Cardiac muscle cell (in vitro differentiated cells and primary cell): ENCODE measurements at regions not wholly inside any gene's neighbourhood (a gene's known extent, or its start where the extent isn't known, plus 50 kb on each side); places are given as distances from the start of the nearest gene placed in this dataset.

Experiments
- DNase-seq, 2 donors: peaks; one replicate each; pipeline versions ENCODE4 v3.0.0 to v3.0.0-alpha.2; 2010 to 2017; ENCODE audit warnings: low read depth in 1 of 2, low spot score in 1 of 2
- H3K27ac ChIP-seq: fragments of 200-600 bp; sonication (generic); 2 replicates; pipeline ENCODE4 v1.5.1; 2016
- H3K27me3 ChIP-seq: fragments of 200-600 bp; sonication (generic); 2 replicates; pipeline ENCODE4 v1.6.0; 2016; ENCODE audit warnings: control low read depth
- H3K36me3 ChIP-seq: fragments of 200-600 bp; sonication (generic); 2 replicates; pipeline ENCODE4 v1.5.1; 2016; ENCODE audit warnings: control low read depth
- H3K4me1 ChIP-seq: fragments of 200-600 bp; sonication (generic); 2 replicates; pipeline ENCODE4 v1.8.1; 2017; ENCODE audit warnings: low read depth, mild to moderate bottlenecking, mixed run types
- H3K4me3 ChIP-seq: fragments of 200-600 bp; sonication (generic); 2 replicates; pipeline ENCODE4 v1.5.1; 2016; ENCODE audit warnings: mild to moderate bottlenecking
- H3K9me3 ChIP-seq: fragments of 200-600 bp; sonication (generic); 2 replicates; pipeline ENCODE4 v1.5.1; 2017; ENCODE audit warnings: low read depth, mild to moderate bottlenecking, control low read depth
- CTCF ChIP-seq: IDR thresholded peaks from 2 replicates; pipeline ENCODE4 v1.5.1; 2012; ENCODE audit warnings: low read depth, mild to moderate bottlenecking, low read length

GRCh38 chr14:38125481-38126037, 82.1 kb upstream of the SSTR1 start:
- no peak overlapping the region for H3K4me3 ChIP-seq
- no peak overlapping the region for H3K27ac ChIP-seq
- no peak for TF ChIP-seq CTCF
- DNase-seq, result no peak
- H3K27me3 ChIP-seq, result no peaks in the 10 kb centered on the region
- no peaks in the 10 kb centered on the region for H3K36me3 ChIP-seq
- no peaks in the 10 kb centered on the region for H3K4me1 ChIP-seq
- no peaks in the 10 kb centered on the region for H3K9me3 ChIP-seq

GRCh38 chr14:38127356-38127755, 80.3 kb upstream of the SSTR1 start:
- no peak for DNase-seq
- Histone ChIP-seq H3K27ac (no peak overlapping the region), H3K36me3 (no peaks in the 10 kb centered on the region), H3K9me3 (no peaks in the 10 kb centered on the region), H3K4me3 (no peak overlapping the region), H3K4me1 (no peaks in the 10 kb centered on the region), H3K27me3 (no peaks in the 10 kb centered on the region)
- no peak for TF ChIP-seq CTCF

GRCh38 chr14:38127784-38128183, 79.9 kb upstream of the SSTR1 start:
- peak in 1 of 2 donors; percentile 13 for DNase-seq
- TF ChIP-seq CTCF, result no peak
- H3K9me3 ChIP-seq, result no peaks in the 10 kb centered on the region
- no peaks in the 10 kb centered on the region for H3K4me1 ChIP-seq
- no peaks in the 10 kb centered on the region for H3K36me3 ChIP-seq
- H3K4me3 ChIP-seq, result no peak overlapping the region
- no peaks in the 10 kb centered on the region for H3K27me3 ChIP-seq
- no peak overlapping the region for H3K27ac ChIP-seq

GRCh38 chr14:38128640-38129039, 79.1 kb upstream of the SSTR1 start:
- H3K27ac ChIP-seq, result no peak overlapping the region
- no peaks in the 10 kb centered on the region for H3K36me3 ChIP-seq
- no peak for TF ChIP-seq CTCF
- no peak overlapping the region for H3K4me3 ChIP-seq
- H3K4me1 ChIP-seq, result no peaks in the 10 kb centered on the region
- H3K9me3 ChIP-seq, result no peaks in the 10 kb centered on the region
- no peak for DNase-seq
- H3K27me3 ChIP-seq, result no peaks in the 10 kb centered on the region

- no peak overlapping the region for H3K4me3 ChIP-seq
- H3K36me3 ChIP-seq, result no peaks in the 10 kb centered on the region
- TF ChIP-seq CTCF, result no peak
- DNase-seq, result no peak
- no peaks in the 10 kb centered on the region for H3K4me1 ChIP-seq
- no peak overlapping the region for H3K27ac ChIP-seq
- H3K27me3 ChIP-seq, result no peaks in the 10 kb centered on the region
- H3K9me3 ChIP-seq, result no peaks in the 10 kb centered on the region
Measured at GRCh38 chr14:38129192-38129591, 78.5 kb upstream of the SSTR1 start.

- Histone ChIP-seq H3K27me3 (no peaks in the 10 kb centered on the region), H3K4me1 (no peaks in the 10 kb centered on the region), H3K27ac (no peak overlapping the region), H3K9me3 (no peaks in the 10 kb centered on the region), H3K4me3 (no peak overlapping the region), H3K36me3 (no peaks in the 10 kb centered on the region)
- no peak for TF ChIP-seq CTCF
- no peak for DNase-seq
Measured at GRCh38 chr14:38129705-38130104, 78.0 kb upstream of the SSTR1 start.
